GM23248 (cell line): ENCODE measurements at regions not wholly inside any gene's neighbourhood (a gene's known extent, or its start where the extent isn't known, plus 50 kb on each side); places are given as distances from the start of the nearest gene placed in this dataset.

Experiments
- EZH2 ChIP-seq: fragments of 200-600 bp; sonication (generic); IDR thresholded peaks from 2 replicates; pipeline ENCODE4 v1.6.1; 2018; ENCODE audit warnings: antibody characterized with exemption, mild to moderate bottlenecking; ENCODE audit not compliant: insufficient read depth, poor library complexity, severe bottlenecking
- EZH2phosphoT487 ChIP-seq: fragments of 200-600 bp; sonication (generic); IDR thresholded peaks from 2 replicates; pipeline ENCODE4 v1.6.1; 2018; ENCODE audit warnings: antibody characterized with exemption, moderate library complexity, mild to moderate bottlenecking, low read depth; ENCODE audit not compliant: insufficient read depth

DNA sequence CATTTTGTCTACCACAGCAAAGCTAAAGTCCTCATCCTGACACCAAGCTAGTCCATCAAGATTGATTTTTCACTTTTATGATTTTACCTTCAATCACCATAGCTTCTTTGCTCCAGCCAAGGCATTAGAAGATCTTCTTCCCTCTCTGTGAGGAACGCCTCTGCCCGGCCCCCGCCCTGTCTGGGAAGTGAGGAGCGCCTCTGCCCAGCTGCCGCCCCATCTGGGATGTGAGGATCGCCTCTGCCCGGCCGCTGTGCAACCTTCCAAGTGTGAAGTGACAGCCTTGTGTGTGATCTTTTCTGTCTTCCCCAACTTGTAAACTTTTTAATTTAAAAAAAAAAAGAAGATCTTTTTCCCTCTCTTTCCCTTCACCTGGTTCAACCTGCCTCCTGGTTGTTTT, 210.5 kb upstream of the NREP start:
- no peak for TF ChIP-seq EZH2phosphoT487
- no peak for TF ChIP-seq EZH2
